ENCODE measurements at regions not wholly inside any gene's neighbourhood (a gene's known extent, or its start where the extent isn't known, plus 50 kb on each side); places are given as distances from the start of the nearest gene placed in this dataset.

GRCh38 chr9:110089681-110090370 is 118.1 kb downstream of the C9orf152 start:
- Mint-ChIP-seq H3K4me1 (ENCODE audit: unreplicated experiment) (peaks cover 35% of the 10 kb centered on the region), H3K36me3 (ENCODE audit: unreplicated experiment) (peaks cover 7% of the 10 kb centered on the region), H3K9me3 (ENCODE audit: unreplicated experiment) (no peaks in the 10 kb centered on the region), H3K27ac (ENCODE audit: unreplicated experiment) (peak overlapping the region; percentile 40), H3K4me3 (ENCODE audit: unreplicated experiment) (no peak overlapping the region), H3K27me3 (ENCODE audit: unreplicated experiment) (no peaks in the 10 kb centered on the region)
- no peak for TF ChIP-seq CTCF (IDR thresholded peaks at IDR 0.05)
- peak; percentile 44 for DNase-seq (ENCODE audit: extremely low spot score, unreplicated experiment)

GRCh38 chr9:110092792-110093191 is 115.2 kb downstream of the C9orf152 start:
- Mint-ChIP-seq H3K4me1 (ENCODE audit: unreplicated experiment) (peaks cover 49% of the 10 kb centered on the region), H3K9me3 (ENCODE audit: unreplicated experiment) (no peaks in the 10 kb centered on the region), H3K27me3 (ENCODE audit: unreplicated experiment) (no peaks in the 10 kb centered on the region), H3K27ac (ENCODE audit: unreplicated experiment) (no peak overlapping the region), H3K36me3 (ENCODE audit: unreplicated experiment) (peaks cover 1% of the 10 kb centered on the region), H3K4me3 (ENCODE audit: unreplicated experiment) (no peak overlapping the region)
- no peak for TF ChIP-seq CTCF (IDR thresholded peaks at IDR 0.05)
- peak; percentile 36 for DNase-seq (ENCODE audit: extremely low spot score, unreplicated experiment)

- Mint-ChIP-seq H3K36me3 (ENCODE audit: unreplicated experiment) (no peaks in the 10 kb centered on the region), H3K4me1 (ENCODE audit: unreplicated experiment) (peaks cover 48% of the 10 kb centered on the region), H3K9me3 (ENCODE audit: unreplicated experiment) (no peaks in the 10 kb centered on the region), H3K27ac (ENCODE audit: unreplicated experiment) (no peak overlapping the region), H3K27me3 (ENCODE audit: unreplicated experiment) (no peaks in the 10 kb centered on the region), H3K4me3 (ENCODE audit: unreplicated experiment) (no peak overlapping the region)
- DNase-seq (ENCODE audit: extremely low spot score, unreplicated experiment): no peak
- no peak for TF ChIP-seq CTCF (IDR thresholded peaks at IDR 0.05)
These were observed 114.5 kb downstream of the C9orf152 start for GRCh38 chr9:110093417-110093816.

- Mint-ChIP-seq H3K4me3 (ENCODE audit: unreplicated experiment) (no peak overlapping the region), H3K36me3 (ENCODE audit: unreplicated experiment) (no peaks in the 10 kb centered on the region), H3K27me3 (ENCODE audit: unreplicated experiment) (no peaks in the 10 kb centered on the region), H3K27ac (ENCODE audit: unreplicated experiment) (no peak overlapping the region), H3K4me1 (ENCODE audit: unreplicated experiment) (peaks cover 51% of the 10 kb centered on the region), H3K9me3 (ENCODE audit: unreplicated experiment) (no peaks in the 10 kb centered on the region)
- TF ChIP-seq CTCF (IDR thresholded peaks at IDR 0.05): no peak
- DNase-seq (ENCODE audit: extremely low spot score, unreplicated experiment): peak; percentile 13
These were observed 114.1 kb downstream of the C9orf152 start for GRCh38 chr9:110093871-110094270.

GRCh38 chr9:110095161-110095595 is 112.8 kb downstream of the C9orf152 start:
- TF ChIP-seq CTCF (IDR thresholded peaks at IDR 0.05): no peak
- Mint-ChIP-seq H3K27me3 (ENCODE audit: unreplicated experiment) (no peaks in the 10 kb centered on the region), H3K27ac (ENCODE audit: unreplicated experiment) (peak overlapping the region; percentile 70), H3K36me3 (ENCODE audit: unreplicated experiment) (no peaks in the 10 kb centered on the region), H3K4me1 (ENCODE audit: unreplicated experiment) (peaks cover 51% of the 10 kb centered on the region), H3K4me3 (ENCODE audit: unreplicated experiment) (no peak overlapping the region), H3K9me3 (ENCODE audit: unreplicated experiment) (no peaks in the 10 kb centered on the region)
- peak; percentile 40 for DNase-seq (ENCODE audit: extremely low spot score, unreplicated experiment)

All from osteocyte (in vitro differentiated cells).